ENCODE measurements at regions not wholly inside any gene's neighbourhood (a gene's known extent, or its start where the extent isn't known, plus 50 kb on each side); places are given as distances from the start of the nearest gene placed in this dataset.

- TF ChIP-seq CTCF (IDR thresholded peaks at IDR 0.05) (no peak), POLR2AphosphoS5 (IDR thresholded peaks at IDR 0.05) (no peak), EP300 (IDR thresholded peaks at IDR 0.05) (no peak)
Observed at GRCh38 chr10:28959850-28960501, 282.7 kb downstream of the BAMBI start.

All from stomach (tissue), 4 donors.